ENCODE measurements at regions not wholly inside any gene's neighbourhood (a gene's known extent, or its start where the extent isn't known, plus 50 kb on each side); places are given as distances from the start of the nearest gene placed in this dataset.

GRCh38 chr3:74479915-74480314, 134.5 kb downstream of the CNTN3 start:
- Mint-ChIP-seq H3K36me3 (no peaks in the 10 kb centered on the region), H3K4me1 (no peaks in the 10 kb centered on the region), H3K27me3 (ENCODE audit: low read depth in 3 of 3) (peaks cover 0 to 2% (median 0%) of the 10 kb centered on the region in 3 donors), H3K9me3 (peaks cover 0 to 6% (median 3%) of the 10 kb centered on the region in 7 donors), H3K27ac (no peak overlapping the region), H3K4me3 (no peak overlapping the region)
- Histone ChIP-seq H3K9ac (ENCODE audit: insufficient read depth, low read length, poor library complexity, severe bottlenecking) (no peak overlapping the region), H3K4me2 (replicated peaks; ENCODE audit: extremely low read depth, low read length, poor library complexity, severe bottlenecking) (no peak overlapping the region), H3K27me3 (ENCODE audit: control insufficient read depth in 2 of 2, insufficient read depth in 2 of 2, low read length in 2 of 2) (no peaks in the 10 kb centered on the region), H3K9me3 (replicated peaks in 1 of 2; ENCODE audit: control insufficient read depth in 1 of 2, insufficient read depth in 1 of 2, low read length in 2 of 2) (no peaks in the 10 kb centered on the region), H3K4me1 (ENCODE audit: control insufficient read depth in 1 of 2, insufficient read depth in 2 of 2, low read length in 2 of 2) (no peaks in the 10 kb centered on the region), H3K4me3 (replicated peaks in 1 of 3; ENCODE audit: low read depth in 2 of 3, low read length in 3 of 3) (no peak overlapping the region), H3K27ac (ENCODE audit: low read depth in 1 of 2, low read length in 2 of 2) (no peak overlapping the region), H4K20me1 (ENCODE audit: insufficient read depth, low read length) (no peaks in the 10 kb centered on the region), H3K79me2 (ENCODE audit: insufficient read depth, low read length) (no peaks in the 10 kb centered on the region), H2AFZ (ENCODE audit: insufficient read depth, low read depth, low read length, poor library complexity, severe bottlenecking) (no peak overlapping the region), H3K36me3 (replicated peaks in 1 of 2; ENCODE audit: control insufficient read depth in 1 of 2, insufficient read depth in 2 of 2, low read length in 2 of 2) (no peaks in the 10 kb centered on the region)
- TF ChIP-seq, protein P1, sequence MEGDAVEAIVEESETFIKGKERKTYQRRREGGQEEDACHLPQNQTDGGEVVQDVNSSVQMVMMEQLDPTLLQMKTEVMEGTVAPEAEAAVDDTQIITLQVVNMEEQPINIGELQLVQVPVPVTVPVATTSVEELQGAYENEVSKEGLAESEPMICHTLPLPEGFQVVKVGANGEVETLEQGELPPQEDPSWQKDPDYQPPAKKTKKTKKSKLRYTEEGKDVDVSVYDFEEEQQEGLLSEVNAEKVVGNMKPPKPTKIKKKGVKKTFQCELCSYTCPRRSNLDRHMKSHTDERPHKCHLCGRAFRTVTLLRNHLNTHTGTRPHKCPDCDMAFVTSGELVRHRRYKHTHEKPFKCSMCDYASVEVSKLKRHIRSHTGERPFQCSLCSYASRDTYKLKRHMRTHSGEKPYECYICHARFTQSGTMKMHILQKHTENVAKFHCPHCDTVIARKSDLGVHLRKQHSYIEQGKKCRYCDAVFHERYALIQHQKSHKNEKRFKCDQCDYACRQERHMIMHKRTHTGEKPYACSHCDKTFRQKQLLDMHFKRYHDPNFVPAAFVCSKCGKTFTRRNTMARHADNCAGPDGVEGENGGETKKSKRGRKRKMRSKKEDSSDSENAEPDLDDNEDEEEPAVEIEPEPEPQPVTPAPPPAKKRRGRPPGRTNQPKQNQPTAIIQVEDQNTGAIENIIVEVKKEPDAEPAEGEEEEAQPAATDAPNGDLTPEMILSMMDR (IDR thresholded peaks at IDR 0.05), result no peak
- intact Hi-C loops (cut with micrococcal nuclease), result no loop called here
- DNase-seq, result no peak

DNA sequence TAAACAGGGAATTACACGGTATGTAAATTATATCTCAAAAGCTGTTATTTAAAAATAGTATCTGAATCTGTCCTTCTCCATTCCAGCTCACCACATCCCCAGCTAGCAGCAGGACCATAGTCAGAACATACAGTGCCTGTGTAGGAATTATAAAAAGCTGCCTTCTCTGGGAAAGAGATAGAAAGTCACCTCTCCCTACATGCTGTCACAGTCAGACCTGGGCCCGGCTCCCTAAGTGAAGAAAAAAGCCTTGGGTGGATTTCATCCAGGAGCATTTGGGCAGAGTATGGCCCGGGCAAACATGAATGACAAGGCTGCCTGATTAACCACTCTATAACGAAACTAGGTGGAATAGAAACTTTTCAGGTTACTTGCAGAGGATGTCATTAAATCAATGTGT, 144.1 kb downstream of the CNTN3 start:
- H3K4me2 ChIP-seq (replicated peaks; ENCODE audit: extremely low read depth, low read length, poor library complexity, severe bottlenecking), result no peak overlapping the region
- TF ChIP-seq, protein P1 (IDR thresholded peaks at IDR 0.05), result no peak
- H3K27me3 ChIP-seq (ENCODE audit: control insufficient read depth in 2 of 2, insufficient read depth in 2 of 2, low read length in 2 of 2), result no peaks in the 10 kb centered on the region
- WGBS (ENCODE audit: insufficient coverage), result 100% methylated on average over 1 of the region's 4 CpGs
- H3K36me3 ChIP-seq (replicated peaks in 1 of 2; ENCODE audit: control insufficient read depth in 1 of 2, insufficient read depth in 2 of 2, low read length in 2 of 2), result no peaks in the 10 kb centered on the region
- no peak overlapping the region for H3K4me3 ChIP-seq (replicated peaks in 1 of 3; ENCODE audit: low read depth in 2 of 3, low read length in 3 of 3)
- H3K9ac ChIP-seq (ENCODE audit: insufficient read depth, low read length, poor library complexity, severe bottlenecking), result no peak overlapping the region
- no peaks in the 10 kb centered on the region for H4K20me1 ChIP-seq (ENCODE audit: insufficient read depth, low read length)
- intact Hi-C loops (cut with micrococcal nuclease), result no loop called here
- H3K9me3 ChIP-seq (replicated peaks in 1 of 2; ENCODE audit: control insufficient read depth in 1 of 2, insufficient read depth in 1 of 2, low read length in 2 of 2), result no peaks in the 10 kb centered on the region
- Mint-ChIP-seq H3K36me3 (no peaks in the 10 kb centered on the region), H3K4me1 (no peaks in the 10 kb centered on the region), H3K27me3 (ENCODE audit: low read depth in 3 of 3) (no peaks in the 10 kb centered on the region), H3K27ac (no peak overlapping the region), H3K9me3 (peaks cover 0 to 12% (median 2%) of the 10 kb centered on the region in 7 donors), H3K4me3 (no peak overlapping the region)
- no peak overlapping the region for H3K27ac ChIP-seq (ENCODE audit: low read depth in 1 of 2, low read length in 2 of 2)
- no peaks in the 10 kb centered on the region for H3K4me1 ChIP-seq (ENCODE audit: control insufficient read depth in 1 of 2, insufficient read depth in 2 of 2, low read length in 2 of 2)
- H3K79me2 ChIP-seq (ENCODE audit: insufficient read depth, low read length), result no peaks in the 10 kb centered on the region
- DNase-seq, result no peak
- no peak overlapping the region for H2AFZ ChIP-seq (ENCODE audit: insufficient read depth, low read depth, low read length, poor library complexity, severe bottlenecking)

Data from CD14-positive monocyte (primary cell).